ENCODE measurements at regions not wholly inside any gene's neighbourhood (a gene's known extent, or its start where the extent isn't known, plus 50 kb on each side); places are given as distances from the start of the nearest gene placed in this dataset.

- no peak for DNase-seq (ENCODE audit: low read depth)
Observed at GRCh38 chr22:27273436-27273835, 528.1 kb downstream of the MN1 start.

- DNase-seq (ENCODE audit: low read depth), result no peak
Observed at GRCh38 chr22:27273853-27274252, 527.7 kb downstream of the MN1 start.

DNA sequence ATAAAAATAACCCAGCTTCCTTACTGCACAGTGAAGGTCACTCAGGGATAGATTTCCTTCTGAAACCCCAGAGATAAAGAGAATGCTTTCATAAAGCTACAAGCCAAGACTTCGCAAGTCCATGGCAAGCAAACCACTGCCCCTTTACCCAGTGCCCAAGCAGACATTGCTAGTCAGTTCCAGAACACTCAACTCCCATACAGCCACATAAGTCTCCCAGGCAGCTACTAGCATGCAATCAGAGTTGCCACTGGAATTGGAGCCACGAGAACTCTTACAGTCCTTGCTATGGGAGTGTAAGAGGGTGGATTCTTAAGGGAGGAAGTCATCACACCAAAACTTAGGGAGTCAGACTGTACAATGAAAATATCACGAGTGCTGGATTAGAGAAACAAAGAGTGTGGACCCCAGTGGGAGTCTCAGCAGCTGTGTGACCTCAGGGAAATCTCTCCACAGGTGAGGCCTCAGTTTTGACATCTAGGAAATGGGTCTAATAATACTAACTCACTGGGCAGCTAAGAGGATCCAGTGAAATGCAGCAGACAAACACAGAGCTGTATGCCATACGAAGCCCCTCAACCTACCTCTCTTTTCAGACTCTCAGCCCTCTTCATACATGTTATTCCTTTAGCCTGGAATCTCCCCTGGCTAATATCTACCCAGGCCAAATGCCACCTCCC lies 526.6 kb downstream of the MN1 start:
- DNase-seq (ENCODE audit: low read depth), result no peak

GRCh38 chr22:27278946-27279345 lies 522.6 kb downstream of the MN1 start:
- DNase-seq (ENCODE audit: low read depth), result no peak

DNA sequence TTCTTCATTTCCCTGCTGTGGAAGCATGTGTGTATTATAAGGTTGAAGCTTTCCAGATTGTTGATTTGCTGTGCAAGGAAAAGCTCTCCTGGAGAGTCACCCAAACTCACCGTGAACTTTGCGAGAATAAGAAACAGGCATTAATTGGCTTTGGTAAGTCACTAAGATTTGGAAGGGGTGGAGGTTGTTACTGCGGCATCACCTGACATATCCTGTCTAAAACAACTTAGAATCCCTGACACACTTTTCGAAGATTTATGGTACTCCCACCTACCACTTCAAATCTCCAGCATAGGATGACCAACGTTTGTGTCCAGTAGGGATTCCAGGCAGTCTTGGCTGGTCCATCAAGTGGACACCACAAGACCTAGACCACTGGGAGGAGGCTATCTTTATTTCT lies 518.3 kb downstream of the MN1 start:
- no peak for DNase-seq (ENCODE audit: low read depth)

GRCh38 chr22:27283714-27284113 lies 517.8 kb downstream of the MN1 start:
- no peak for DNase-seq (ENCODE audit: low read depth)

- no peak for DNase-seq (ENCODE audit: low read depth)
Observed at GRCh38 chr22:27284324-27284723, 517.2 kb downstream of the MN1 start.

DNA sequence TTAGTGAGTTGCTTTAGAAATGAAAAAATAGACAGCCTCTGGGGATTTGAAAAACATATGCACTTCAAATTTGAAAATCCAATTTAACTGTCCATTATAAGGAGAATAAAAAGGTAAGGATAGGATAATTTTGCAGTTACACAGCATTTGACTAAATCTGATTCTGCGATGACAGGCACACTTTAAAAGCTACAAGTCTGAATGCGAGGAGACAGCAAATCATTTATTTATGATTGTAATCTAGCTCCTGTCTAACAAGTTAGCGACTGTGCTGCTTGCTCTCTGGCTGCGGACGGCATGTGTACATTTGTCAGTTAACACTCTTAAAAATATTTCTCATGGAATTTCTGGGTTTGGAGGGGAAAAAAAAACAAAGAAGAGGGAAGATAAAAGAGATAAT lies 514.8 kb downstream of the MN1 start:
- DNase-seq (ENCODE audit: low read depth), result no peak

DNA sequence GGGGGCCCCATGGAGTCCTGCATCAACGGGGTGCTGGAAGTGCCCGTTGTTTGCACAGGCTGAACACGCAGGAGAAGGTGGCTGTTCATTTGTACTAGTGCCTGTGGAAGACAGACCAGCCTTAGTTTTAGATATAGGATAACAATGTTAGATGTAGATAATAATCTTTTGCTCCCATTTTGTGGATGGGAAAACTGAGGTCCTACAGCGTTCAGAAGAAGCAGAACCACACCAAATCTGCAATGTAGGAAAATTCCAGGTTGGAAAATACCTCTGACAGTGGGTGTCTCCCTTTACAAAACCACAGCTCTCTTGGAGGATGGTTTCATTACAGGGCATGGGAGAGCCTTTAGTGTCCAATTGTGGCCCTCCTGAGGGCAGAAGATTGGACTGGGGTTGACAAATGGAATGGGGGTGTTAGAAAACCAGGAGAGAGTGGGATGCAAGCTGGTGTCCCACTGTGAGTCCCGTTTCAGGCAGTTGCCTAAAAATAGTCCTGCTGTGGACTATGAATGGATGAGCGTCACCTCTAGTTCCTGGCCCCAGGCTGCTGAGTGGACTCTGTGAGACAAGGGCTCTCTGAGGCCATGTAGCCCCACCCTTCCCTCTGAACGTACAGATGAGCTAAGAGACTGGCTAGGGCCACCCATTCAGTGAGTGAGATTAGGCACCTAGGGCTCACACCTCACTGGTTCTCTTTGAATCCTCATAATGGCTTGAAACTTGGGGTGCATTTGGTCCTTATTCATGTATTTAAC lies 508.8 kb downstream of the MN1 start:
- no peak for DNase-seq (ENCODE audit: low read depth)

DNA sequence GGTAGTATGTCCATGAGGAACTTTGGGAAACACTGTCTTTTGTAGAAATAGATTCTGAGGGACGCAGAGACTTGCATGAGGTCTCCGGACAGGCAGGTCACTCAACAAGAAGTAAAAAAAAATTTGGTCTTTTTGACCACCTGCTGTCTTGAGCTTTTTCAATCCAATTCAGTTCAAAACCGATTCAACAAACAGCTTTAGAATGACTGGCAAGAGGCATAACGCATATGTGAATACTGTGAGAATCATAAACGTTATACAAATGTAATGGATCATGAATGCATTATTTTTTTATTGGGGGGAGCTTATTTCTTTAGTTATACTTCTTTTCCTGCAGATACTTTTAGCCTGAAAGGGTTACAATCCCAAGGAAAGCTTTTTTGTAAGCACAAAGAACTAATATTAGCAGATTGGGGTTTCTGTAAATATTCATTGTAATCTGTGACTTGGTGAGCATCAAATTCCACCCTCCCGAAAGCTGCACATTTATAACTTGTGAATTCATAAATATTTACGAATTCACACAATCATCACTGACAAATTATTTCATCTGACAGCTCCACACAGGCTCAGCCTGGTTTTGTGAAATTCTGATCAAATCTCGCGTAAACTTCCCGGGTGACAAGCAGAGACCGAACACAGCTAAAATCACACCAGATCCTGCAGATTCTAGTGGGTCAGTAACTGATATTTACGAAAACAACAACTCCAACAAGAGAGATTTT lies 507.7 kb downstream of the MN1 start:
- DNase-seq (ENCODE audit: low read depth), result no peak

DNA sequence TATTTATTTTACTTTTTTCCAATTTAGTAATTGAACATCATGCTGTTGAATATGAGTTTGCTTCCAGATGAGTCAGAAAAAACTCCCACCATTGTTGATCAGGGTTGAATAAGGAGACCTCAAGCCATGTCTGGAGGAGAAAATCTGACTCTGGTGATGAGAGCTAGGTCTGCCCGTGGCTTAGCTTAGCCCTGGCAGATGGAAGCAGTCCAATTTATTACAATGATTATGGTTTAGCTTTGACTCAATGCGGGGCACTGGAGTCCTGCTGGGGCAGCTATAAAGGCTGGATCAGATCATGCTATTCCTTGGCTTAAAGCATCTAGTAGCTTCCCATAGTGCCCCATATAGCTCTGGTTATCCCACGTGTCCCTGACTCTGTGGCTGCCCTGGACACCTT lies 506.5 kb downstream of the MN1 start:
- no peak for DNase-seq (ENCODE audit: low read depth)

GRCh38 chr22:27295605-27296004 lies 506.0 kb downstream of the MN1 start:
- no peak for DNase-seq (ENCODE audit: low read depth)

DNA sequence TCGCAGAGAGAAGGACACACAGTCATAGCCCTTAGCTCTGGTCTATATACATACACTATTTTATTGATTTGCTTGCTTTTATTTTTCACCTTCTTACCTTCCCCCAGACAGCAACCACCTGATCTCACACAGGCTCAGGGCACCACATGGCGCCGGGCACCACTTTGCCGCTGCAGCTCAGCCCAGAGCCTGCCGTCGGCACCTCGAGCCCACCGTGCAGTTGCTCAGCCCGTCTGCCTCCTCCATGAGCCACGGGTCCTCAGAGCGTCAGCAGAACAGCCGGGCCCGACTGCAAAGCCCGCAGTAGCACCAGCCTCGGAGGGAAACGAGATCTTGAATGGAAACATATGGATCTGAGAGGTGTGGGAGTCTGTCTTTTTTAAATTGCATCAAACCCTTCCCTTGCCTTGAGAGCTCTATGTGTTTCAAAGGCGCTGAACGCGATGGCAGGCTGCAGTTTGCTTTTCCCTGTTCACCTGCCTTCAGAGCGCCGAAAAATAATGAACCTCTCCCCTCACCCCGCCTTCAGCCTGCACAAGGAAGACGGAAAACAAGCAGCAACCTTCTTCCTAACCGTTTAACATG lies 505.4 kb downstream of the MN1 start:
- no peak for DNase-seq (ENCODE audit: low read depth)

- DNase-seq (ENCODE audit: low read depth), result no peak
Observed at GRCh38 chr22:27297125-27297524, 504.4 kb downstream of the MN1 start.

DNA sequence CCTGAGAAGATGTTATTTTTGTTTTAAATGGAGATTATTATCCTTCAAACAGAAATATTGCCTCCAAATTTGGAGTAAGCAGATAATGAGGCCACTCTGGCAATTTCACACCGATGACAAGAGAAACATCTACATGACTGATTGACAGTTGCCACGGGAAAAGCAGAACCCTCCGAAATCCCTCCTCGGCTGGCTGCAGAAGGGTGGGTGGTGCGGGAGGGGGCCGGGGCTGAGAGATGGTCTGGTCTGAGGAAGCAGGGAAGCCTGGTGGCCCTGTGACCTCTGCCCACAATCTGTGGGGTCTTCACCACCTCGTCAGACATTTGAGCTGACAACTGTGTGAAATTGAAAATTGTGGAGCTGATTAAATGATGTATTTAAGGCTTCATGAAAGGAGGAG lies 503.2 kb downstream of the MN1 start:
- no peak for DNase-seq (ENCODE audit: low read depth)

GRCh38 chr22:27298742-27299141 lies 502.8 kb downstream of the MN1 start:
- DNase-seq (ENCODE audit: low read depth), result no peak

GRCh38 chr22:27299181-27300085 lies 502.1 kb downstream of the MN1 start:
- no peak for DNase-seq (ENCODE audit: low read depth)

DNA sequence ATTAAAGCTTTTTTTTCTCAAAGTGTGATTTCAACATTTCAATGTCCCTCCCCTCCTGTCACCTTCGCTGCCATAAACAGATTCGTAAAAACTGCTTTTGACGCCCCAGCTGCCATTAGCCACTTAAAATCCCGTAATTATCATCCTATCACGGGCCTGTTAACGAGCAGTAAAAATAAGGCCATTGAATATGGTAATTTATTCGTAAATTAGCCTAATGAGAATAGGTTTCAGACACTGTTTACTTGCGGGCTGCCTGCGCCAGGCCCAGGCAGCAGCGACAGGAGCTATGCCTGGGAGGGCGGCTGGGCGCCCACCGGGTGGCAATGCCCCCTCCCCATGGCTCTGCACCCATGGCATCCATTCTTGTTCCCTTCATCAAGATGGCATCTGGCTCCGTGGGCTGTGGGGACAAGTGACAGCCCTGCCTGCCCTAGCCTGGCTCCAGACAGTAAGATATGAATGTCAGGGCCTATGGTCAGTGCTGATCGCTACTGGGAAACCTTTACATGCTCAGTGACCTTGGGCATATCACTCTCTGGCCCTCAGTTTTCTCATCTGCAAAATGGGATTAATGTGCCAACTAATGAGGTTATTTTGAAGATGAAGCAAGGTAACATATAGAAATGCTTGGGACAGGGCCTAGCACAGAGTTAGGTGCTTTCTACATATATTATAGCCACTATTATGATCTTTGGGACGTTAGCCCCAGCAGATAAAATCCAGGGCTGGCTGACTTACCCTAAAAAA lies 500.8 kb downstream of the MN1 start:
- DNase-seq (ENCODE audit: low read depth), result no peak

GRCh38 chr22:27302501-27302900 lies 499.1 kb downstream of the MN1 start:
- DNase-seq (ENCODE audit: low read depth), result no peak

GRCh38 chr22:27303718-27304117 lies 497.8 kb downstream of the MN1 start:
- DNase-seq (ENCODE audit: low read depth), result no peak

DNA sequence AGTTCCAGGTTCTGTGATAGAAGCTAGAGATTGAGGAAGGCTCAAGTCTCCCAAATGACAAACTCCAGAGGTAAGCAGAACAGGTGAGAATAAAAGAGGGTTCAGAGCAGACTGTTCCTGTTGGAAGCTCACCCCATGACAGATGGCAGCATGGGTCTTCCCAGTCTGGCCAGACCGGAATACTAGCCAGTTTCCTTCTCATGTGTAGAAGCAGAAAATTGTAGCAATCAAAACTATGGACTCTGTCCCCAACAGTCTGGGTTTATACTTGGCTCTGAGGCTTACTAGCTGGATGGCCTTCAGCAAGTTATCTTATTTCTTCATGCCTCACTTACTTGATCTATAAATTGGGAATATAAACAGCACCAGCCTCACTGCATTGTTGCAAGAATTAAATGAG lies 494.8 kb downstream of the MN1 start:
- DNase-seq (ENCODE audit: low read depth), result no peak

All from LHCN-M2 (cell line).